Fibroblast of lung (primary cell): ENCODE measurements at regions not wholly inside any gene's neighbourhood (a gene's known extent, or its start where the extent isn't known, plus 50 kb on each side); places are given as distances from the start of the nearest gene placed in this dataset.

Source experiments
- EZH2 ChIP-seq: IDR thresholded peaks from 2 replicates; pipeline ENCODE4 v1.5.1; 2012; ENCODE audit warnings: low read length, control low read depth, mild to moderate bottlenecking; ENCODE audit errors: missing control alignments
- TF ChIP-seq, protein P1 (sequence below), 2 donors: IDR thresholded peaks in 1 of 2; conservative IDR thresholded peaks in 1 of 2; 1 replicate in 1 of 2; 2 replicates in 1 of 2; pipeline ENCODE4 v1.5.1; 2011 to 2012; ENCODE audit warnings: low read length in 2 of 2, control low read depth in 1 of 2, inconsistent platforms in 1 of 2, low read depth in 1 of 2, mild to moderate bottlenecking in 1 of 2

DNA sequence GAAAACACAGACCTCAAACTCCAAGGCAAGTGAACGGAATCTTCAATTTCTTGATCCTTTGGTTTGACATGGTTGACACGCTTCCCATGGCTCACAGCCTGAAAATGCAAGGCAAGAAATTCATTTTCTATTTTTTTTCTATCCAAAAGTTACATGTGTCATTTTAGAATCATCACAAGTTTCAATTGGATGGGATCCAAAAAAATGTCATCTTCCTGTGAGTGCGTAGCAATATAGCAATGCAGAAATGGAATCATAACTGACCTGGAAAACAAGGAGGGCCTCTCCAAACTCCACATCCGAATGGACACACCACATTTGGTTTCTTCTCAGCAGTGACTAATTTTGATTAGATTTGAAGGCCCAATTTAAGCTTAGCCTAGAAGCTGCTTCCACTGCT, 175.8 kb upstream of the ATP11B start:
- TF ChIP-seq, protein P1, sequence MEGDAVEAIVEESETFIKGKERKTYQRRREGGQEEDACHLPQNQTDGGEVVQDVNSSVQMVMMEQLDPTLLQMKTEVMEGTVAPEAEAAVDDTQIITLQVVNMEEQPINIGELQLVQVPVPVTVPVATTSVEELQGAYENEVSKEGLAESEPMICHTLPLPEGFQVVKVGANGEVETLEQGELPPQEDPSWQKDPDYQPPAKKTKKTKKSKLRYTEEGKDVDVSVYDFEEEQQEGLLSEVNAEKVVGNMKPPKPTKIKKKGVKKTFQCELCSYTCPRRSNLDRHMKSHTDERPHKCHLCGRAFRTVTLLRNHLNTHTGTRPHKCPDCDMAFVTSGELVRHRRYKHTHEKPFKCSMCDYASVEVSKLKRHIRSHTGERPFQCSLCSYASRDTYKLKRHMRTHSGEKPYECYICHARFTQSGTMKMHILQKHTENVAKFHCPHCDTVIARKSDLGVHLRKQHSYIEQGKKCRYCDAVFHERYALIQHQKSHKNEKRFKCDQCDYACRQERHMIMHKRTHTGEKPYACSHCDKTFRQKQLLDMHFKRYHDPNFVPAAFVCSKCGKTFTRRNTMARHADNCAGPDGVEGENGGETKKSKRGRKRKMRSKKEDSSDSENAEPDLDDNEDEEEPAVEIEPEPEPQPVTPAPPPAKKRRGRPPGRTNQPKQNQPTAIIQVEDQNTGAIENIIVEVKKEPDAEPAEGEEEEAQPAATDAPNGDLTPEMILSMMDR (conservative IDR thresholded peaks at IDR 0.05 in 1 of 2, IDR thresholded peaks at IDR 0.05 in 1 of 2; ENCODE audit: low read depth in 1 of 2, low read length in 2 of 2) = no peak
- no peak for TF ChIP-seq EZH2
